ENCODE measurements at regions not wholly inside any gene's neighbourhood (a gene's known extent, or its start where the extent isn't known, plus 50 kb on each side); places are given as distances from the start of the nearest gene placed in this dataset.
"Not testable (repeated sequence)": the region's sequence is repeated elsewhere in the genome, so short reads cannot be mapped to it uniquely, and the experiment has no call there.

DNA sequence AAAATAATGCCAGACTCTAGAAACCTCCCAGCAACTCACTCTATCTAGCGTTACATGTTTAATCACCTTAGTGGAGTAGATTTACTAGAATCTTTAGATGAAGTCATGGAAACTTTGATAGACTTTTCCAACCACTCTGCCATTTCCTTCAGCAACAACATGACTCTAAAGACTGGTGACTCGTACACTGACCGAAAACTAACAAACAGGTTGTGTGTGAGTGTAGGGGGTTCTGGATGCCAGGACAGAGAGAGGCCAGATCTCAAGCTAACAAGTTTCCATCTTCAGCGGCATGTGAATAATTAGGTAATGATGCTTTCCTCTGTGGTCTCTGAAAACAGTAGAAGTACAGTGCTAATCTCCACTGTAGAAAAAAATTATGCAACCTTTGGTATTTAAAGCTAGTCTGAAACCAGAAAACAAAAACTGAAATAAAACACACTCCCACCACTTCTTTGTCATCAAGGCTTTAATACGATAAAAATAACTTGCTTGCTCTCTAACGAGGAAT is 286.4 kb downstream of the PRDM5 start:
- no peak for DNase-seq

DNA sequence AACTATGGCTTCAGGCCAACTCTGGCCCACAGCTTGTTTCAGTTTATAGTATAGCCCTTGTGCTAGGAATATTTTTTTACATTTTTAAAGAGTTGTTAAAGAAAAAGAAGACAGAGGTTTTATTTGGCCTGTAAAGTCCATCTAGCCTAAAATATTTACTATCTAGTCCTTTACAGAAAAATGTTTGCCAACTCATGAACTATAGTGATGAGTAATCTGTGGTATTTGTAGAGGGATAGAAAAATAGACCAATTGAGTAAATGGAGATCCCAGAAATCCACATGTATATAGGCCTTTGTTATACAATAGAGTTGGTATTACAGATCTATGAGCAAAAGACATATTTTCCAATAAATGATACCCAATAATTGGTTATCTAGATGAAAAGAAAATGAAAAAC is 288.7 kb downstream of the PRDM5 start:
- no peak for DNase-seq

DNA sequence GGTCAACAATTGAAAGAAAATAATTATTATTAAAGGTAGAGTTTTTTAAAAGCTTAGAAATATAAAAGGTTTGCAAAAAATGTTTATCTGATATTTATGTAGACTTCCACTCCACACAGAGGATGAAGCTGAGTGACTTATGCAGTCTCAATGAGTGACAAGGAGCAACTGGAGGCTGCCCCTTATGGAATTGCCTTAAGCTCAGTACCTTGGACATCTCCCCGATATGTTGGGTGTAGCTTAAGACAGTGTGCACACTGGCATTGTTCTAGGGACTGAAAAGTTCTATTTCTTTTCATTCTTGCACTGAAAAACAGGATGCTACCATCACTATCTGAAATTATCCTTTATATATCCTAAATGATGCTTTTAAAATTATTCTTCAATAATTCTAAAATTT is 292.1 kb downstream of the PRDM5 start:
- no peak for DNase-seq

DNA sequence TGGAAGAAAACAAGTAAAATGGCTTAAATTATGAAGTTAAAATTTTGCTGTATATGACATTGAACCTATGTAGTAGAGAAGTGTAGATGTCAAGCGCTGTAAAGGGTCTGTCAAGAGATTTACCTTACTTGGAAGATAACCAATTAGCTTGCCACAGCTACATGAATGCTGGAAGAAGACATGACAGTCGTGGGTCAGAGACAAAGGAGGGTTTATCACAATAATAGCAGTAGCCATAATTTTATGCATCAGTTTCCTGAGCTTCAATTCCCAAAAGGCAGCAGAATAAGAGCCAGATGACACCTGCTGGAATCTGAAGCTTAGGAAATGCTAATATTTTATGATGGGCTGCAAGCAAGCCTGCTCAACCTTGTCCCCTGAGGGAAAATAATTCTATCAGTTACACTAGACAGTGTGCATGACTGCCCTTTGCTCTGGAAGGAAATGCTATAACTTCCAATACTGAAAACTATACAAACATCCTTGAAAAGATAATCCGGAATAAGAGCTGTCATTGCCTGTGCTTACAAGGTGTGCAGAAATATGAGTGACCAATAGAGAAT is 292.9 kb downstream of the PRDM5 start:
- DNase-seq: no peak

DNA sequence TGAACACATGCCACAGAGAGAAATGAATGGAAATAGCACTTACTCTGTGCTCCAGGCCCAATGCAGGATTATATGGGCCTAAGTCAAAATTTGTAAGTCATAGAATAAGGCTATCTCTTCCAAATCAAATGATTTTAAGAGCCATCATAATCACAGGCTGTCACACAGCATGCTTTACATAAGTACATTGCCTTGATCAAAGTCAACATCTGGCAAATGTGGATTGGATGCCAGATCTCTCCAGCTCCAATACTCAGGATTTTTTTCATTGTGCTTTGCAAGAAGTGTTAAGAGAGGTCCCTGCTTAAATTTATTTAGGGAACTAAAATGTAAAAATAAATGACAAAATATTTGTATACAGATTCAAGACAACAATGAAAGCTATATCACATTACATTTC is 299.9 kb downstream of the PRDM5 start:
- peak in 1 of 3 experiments; percentile 24 for DNase-seq

DNA sequence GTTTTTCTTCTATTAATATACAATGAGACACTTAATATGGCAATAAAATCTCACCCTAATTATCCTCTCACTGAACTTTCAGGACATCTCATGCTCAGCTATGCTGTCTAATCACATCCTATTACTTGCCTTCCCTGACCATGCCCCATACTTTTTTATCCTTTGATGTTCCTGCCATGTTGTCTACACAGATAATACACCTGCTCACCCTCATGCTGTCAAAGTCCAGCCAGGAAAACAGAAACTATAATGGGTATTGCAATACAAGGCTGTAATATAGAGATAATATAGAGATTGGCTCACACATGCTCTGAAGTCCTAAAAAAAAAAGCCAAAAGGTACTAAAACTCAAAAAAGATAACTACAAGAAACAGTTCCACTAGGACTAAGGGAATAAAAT is 305.4 kb downstream of the PRDM5 start:
- no peak for DNase-seq

DNA sequence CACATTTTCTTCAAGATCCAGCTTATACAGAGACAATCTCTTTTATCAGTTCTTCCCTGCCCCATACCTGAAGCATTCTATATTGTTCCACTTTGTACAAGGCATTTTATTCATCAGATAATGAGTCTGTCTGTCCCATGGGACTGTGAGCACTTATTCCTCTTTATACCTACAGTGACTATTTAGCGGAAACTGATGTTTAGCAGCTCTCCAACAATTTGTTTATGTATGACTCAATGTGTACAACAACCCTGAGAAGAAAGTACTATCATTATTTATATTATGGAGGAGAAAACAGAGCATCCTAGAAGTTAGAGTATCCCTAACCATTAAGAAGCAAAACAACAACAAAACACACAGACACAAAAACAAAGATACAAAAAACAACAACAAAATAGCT is 306.5 kb downstream of the PRDM5 start:
- no peak for DNase-seq

DNA sequence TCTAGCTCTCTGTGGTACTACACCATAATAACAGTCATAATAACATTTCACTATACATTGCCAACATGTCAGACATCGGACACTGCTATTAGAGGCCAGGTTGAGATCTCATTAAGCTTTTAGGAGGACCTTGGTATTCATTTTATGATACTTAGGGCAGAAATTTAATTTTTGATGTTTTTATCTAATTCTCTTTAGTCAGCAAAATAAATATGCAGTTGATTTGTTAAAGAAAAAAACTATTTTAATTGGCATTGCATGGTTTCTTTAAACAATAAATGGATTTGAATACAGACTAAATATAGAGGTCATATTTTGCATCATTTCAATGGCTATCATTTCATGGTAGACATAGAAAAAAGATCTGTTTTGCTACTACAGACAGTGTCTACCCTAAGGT is 308.7 kb downstream of the PRDM5 start:
- no peak for DNase-seq

DNA sequence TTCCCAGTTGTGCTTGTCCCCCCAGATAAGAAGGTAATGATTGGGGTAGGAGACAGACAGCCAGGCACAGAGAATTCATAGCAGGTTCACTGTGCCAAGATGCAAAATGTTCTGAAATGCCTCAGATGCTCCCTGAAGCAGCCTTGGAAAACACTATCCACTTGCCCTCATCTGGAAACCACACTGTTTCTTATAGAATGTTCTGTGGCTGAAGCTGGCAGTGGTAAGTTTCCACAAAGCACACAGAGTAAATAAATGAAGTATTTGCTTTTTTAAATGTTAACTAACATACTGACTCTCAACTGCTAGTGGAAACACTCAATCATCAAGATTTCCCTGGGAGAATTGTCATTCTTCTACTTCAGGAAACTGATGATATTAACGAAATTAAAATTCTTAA is 311.4 kb downstream of the PRDM5 start:
- DNase-seq: no peak

DNA sequence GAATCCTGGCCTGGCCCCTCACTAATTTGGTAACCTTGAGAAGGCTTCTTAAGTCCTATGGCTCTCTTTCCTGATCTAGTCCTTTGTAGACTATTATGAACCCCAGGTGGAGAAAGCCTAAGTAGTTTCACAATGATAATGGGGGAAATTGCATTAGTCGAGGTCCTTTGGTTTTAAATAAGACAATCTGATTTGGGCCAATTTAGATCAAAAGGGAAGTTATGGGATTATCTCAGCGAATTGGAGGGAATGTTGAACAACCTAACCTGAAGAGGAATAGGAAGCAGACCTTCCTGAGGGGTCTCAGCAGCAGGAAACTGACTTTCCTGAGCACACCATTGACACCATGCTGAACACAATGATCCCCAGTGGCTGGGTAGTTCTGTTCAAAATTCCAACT is 331.5 kb downstream of the PRDM5 start:
- DNase-seq: no peak

DNA sequence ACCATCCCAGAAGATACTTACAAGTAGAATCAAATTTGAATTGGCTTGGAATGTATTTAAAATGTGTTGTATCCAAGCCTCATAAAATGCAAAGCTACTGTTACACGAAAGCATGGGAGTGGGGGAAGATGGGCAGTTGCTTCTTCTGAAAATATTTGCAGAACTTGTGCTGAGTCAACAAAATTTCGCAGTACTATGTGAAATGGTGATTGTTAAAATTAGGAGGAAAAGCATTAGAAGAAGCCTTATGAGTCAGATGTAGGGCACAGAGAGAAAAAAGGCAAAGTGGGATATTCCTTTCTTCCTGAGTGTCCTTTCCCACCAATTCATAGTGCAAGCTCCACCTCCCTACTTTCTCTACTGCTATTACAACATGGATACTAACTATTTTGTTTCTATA is 332.7 kb downstream of the PRDM5 start:
- DNase-seq: no peak

DNA sequence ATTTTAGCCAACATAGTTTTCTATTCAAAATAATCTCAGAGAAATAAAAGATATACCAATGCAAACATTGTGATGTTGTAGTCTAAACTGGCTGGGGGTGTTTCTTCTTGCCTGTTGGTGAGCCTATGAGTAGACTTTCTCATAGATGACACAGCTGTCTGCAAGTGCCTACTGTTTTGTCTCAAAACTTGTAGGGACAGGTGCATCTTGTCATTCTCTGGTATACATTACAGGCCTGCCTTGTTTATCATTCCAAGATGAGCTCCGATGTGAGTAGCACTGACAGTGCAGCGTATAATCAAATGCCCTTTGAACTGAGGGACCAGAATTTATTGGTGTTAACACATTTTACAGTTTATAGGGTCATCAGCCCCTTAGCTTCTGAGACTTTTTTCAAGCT is 353.8 kb downstream of the PRDM5 start:
- DNase-seq: peak in 1 of 3 experiments; percentile 14

DNA sequence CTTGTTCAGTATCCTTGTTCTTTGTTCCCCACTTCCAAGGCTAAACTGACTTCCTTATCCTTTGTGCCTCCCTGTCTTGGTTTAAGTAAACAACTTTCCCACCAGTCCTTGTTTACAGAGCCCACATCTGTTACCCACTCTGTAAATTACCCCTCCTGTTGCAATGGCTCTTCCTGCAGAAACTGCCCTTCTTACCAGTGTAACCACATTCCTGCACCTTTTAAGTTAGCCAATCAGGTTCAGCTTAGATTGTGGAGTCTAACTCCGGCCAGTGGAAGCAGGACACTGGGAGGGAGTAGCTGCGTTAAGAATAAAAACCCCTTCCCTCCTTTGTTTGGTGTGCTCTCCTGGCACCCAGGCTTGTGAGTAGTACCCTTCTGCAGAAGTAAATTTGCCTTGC is 360.9 kb downstream of the PRDM5 start:
- DNase-seq: no peak

DNA sequence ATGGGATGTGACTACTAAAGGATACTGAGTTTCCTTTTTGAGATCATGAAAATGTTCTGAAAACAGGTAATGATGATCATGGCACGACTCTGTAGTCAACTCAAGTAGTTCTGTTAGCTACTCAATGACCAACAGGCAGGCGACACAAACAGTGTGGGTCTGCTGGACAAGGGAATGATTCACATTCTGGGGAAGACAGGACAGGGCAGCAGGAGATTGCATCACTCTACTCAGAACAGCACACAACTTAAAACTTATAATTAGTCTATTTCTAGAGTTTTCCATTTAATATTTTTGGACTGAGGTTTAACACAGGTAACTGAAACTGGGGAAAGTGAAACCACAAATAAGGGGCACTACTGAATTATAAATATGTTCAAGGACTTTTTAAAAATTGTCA is 365.2 kb downstream of the PRDM5 start:
- no peak for DNase-seq

DNA sequence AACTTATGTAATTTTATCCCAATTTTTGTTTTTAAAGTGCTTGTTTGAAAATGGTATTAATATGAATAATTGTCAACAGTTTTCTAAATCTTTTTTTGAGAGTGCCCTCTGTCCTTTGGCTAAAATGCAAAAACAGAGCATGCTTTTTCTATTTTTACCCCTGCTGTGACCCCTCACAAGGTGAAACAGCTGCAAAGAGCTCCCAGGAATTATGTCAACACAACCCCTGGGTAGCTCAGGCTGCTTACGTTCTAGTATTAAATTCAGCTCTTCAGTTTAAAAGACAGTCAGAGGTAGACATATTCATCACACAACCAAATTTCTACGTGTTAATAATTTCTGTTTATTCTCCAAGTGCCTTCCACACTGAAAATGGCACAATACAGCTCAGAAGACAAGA is 367.5 kb downstream of the PRDM5 start:
- DNase-seq: peak in 2 of 3 experiments; percentile 62 to 89

DNA sequence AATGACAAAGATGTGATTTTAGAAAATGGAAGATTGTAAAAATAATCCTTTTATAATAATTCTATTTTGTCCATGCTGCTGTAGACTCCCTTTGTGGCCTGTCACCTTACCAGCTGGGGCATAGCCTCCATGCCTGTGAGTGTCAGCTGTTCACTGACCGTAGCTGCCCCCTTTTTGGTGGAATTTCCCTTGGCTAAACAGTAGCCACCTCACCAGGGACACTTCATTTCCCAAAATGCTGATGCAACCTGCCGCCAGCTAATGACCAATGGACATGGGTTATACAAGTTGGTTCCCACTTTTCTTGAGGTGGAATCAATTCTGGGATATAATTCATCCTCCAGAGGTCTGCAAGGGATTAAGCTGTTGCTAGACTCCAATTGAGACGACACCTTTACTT is 368.4 kb downstream of the PRDM5 start:
- no peak for DNase-seq

DNA sequence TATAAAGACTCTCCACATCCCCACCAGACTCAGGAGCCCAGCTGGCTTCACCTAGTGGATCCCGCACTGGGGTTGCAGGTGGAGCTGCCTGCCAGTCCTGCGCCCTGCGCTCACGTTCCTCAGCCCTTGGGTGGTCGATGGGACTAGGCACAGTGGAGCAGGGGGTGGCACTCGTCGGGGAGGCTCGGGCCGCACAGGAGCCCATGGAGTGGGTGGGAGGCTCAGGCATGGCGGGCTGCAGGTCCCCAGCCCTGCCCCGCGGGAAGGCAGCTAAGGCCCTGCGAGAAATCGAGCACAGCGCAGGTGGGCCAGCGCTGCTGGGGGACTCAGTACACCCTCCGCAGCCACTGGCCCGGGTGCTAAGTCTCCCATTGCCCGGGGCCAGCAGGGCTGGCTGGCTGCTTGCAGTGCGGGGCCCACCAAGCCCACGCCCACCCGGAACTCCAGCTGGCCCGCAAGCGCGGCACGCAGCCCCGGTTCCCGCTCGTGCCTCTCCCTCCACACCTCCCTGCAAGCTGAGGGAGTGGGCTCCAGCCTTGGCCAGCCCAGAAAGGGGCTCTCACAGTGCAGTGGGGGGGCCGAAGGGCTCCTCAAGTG is 371.8 kb downstream of the PRDM5 start:
- not testable (repeated sequence) for DNase-seq

DNA sequence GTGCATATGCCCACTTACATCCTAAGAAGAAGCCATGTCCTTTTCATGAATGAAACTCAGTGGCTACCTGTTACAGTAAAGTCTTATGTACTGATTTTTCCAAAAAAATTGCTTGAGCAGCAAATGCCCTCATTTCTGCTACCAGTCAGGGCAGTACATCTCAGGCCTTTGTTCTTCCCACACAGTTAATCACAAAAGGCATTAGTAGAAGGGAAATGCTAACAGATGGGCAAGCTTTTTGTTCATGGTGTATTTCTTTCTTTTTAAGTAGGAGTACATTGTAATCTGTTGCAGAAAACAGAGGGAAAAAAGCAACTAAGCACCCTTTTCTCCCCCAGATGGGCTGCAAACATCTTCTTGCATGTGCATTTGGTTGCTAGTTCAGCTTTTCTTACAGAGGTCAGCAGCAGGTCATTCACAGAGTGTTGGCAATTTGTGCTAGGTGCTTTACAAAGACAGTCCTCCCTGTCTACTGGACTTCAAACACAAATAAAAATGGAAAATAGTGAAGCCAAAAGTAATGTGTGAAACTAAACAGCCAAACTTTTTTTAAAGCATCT is 373.4 kb downstream of the PRDM5 start:
- peak in 1 of 3 experiments; percentile 16 for DNase-seq

DNA sequence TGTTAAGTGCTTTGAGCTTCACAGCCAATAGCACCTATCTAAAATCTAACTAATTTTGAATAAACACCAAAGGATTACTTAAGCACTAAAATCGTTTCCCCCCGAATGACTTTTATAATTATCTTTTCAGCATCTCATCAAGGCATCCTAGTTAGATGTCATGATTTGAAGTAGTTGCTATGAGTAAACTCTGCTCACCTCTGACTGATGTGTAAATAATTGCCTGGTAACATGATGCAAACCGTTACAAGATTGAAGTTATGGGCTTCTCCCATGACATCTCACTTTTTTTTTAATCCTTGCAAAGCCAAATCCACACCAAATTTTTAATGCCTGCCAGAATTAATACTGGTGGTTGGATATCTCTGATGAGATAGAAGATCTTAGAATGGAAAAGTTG is 377.1 kb downstream of the PRDM5 start:
- DNase-seq: peak in 1 of 3 experiments; percentile 9

DNA sequence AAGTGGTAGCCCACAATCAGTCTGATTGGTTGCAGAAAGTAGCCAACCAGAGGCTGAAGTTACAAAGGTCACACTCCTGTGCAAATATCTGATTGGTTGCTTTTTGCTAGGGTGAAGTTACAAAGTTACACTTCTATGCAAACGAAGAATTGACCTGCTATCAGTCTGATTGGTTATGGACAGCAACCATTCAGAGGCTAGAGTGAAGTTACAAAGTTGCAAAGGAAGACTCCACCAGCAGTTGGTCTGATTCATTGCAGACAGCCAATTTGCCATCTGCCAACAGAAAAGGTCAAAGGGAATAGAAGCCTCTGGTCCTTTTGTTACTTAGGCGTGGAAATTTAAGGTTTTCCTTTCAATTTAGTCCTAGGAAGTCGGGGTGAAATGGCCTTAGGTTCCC is 377.7 kb downstream of the PRDM5 start:
- DNase-seq: no peak

DNA sequence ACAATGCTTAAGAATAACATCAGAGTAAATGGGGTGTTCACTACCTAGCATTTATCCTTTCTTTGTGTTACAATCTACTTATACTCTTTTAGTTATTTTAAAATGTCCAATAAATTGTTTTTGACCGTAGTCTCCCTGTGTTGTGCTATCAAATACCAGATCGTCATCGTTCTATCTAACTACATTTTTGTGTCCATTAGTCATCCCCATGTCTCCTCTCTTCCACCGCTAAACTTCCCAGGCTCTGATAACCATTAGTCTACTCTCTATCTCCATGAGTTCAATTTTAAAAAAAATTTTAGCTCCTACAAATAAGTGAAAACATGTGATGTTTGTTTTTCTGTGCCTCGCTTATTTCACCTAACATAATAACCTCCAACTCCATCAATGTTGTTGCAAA is 381.9 kb downstream of the PRDM5 start:
- no peak for DNase-seq

DNA sequence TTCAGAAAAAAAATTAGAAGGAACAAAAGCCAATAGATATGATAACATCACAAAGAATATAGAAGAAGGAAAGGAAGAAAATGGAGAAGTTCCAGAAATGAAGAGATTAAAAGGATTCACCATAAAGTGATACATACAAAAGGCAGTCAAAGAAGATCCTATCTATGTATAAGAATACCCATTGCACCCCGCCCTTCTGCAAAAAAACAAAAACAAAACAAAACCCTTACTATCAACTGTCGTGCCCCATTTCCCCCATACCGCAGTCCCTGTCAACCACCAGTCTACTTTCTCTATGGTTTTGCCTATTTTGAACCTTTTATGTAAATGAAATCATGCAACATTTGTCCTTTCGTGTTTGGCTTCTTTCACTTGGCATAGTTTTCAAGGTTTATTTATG is 385.6 kb downstream of the PRDM5 start:
- DNase-seq: no peak

DNA sequence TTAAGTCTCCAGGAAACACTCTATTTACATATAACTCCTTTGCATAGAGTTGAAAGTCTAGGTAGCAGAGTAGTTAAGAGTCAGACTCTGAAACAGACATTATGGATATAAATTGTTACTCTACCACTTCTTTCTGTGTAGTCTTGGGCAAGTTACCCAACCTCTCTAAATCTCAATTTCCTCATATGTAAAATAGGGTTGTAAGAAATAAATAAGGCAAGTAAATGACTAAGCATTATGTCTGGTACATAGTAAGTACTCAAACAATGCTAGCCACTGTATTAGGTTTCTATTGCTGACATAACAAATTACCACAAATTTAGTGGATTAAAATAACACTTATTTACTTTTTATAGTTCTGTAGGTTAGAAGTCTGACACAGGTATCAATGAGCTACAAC is 394.1 kb downstream of the PRDM5 start:
- no peak for DNase-seq

DNA sequence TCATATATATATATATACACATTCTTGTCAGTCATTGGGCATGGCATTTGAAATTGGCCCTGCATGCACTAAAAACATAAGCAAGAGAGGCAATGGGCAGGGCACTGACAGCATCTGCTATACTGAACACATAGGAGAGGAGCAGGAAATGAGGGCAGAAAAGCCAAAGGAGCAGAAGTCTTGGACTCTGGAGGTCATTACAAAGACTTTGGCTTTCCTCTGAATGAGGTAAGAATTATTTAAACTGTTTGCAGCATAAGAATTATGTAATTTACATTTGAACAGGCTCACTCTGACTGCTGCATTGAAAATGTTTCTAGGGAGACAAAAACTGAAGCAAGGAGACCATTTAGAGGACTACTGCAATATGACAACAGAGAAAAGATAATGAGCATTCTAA is 396.5 kb downstream of the PRDM5 start:
- no peak for DNase-seq

DNA sequence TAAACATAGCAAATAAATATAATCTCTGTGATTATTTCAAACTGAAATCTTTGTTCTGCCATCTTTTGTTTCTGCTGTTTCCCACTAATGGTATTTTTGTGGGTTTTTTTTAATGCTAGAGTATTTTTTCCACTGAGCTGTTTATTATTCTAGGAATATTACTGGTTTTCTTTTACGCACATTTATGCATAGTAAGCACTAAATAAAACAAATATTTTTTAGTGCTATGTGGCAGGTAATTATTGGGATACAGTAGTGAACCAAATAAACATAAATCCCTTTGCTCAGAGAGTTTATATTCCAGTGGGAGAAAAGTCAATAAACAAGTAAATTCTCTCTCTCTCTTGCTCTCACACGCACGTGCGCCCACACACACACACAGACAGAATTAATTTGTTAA is 397.4 kb downstream of the PRDM5 start:
- DNase-seq: no peak

Data from NCI-H1417 (cell line).